ENCODE measurements at regions not wholly inside any gene's neighbourhood (a gene's known extent, or its start where the extent isn't known, plus 50 kb on each side); places are given as distances from the start of the nearest gene placed in this dataset.

GRCh38 chr7:1321411-1322239 lies 89.0 kb downstream of the UNCX start:
- DNase-seq: no peak

GRCh38 chr7:1322240-1323110 lies 89.8 kb downstream of the UNCX start:
- no peak for DNase-seq

- no peak for DNase-seq
These were observed 90.7 kb downstream of the UNCX start for GRCh38 chr7:1323178-1324027.

- DNase-seq: no peak
These were observed 91.6 kb downstream of the UNCX start for GRCh38 chr7:1324028-1324900.

- no peak for DNase-seq
These were observed 92.6 kb downstream of the UNCX start for GRCh38 chr7:1325246-1325645.

- DNase-seq: no peak
These were observed 93.2 kb downstream of the UNCX start for GRCh38 chr7:1325646-1326510.

GRCh38 chr7:1326511-1326785 lies 93.8 kb downstream of the UNCX start:
- DNase-seq: no peak

GRCh38 chr7:1329261-1329660 lies 96.6 kb downstream of the UNCX start:
- DNase-seq: no peak

- no peak for DNase-seq
These were observed 97.5 kb downstream of the UNCX start for GRCh38 chr7:1329966-1330800.

GRCh38 chr7:1330801-1331425 lies 98.2 kb downstream of the UNCX start:
- DNase-seq: no peak

GRCh38 chr7:1331561-1332467 lies 99.1 kb downstream of the UNCX start:
- no peak for DNase-seq

GRCh38 chr7:1336509-1336908 lies 103.8 kb downstream of the UNCX start:
- no peak for DNase-seq

GRCh38 chr7:1339611-1340010 lies 106.9 kb downstream of the UNCX start:
- no peak for DNase-seq

- DNase-seq: no peak
These were observed 107.4 kb downstream of the UNCX start for GRCh38 chr7:1340031-1340430.

GRCh38 chr7:1340461-1341360 lies 108.0 kb downstream of the UNCX start:
- DNase-seq: no peak

GRCh38 chr7:1341361-1342089 lies 108.9 kb downstream of the UNCX start:
- no peak for DNase-seq

- DNase-seq: no peak
These were observed 109.5 kb downstream of the UNCX start for GRCh38 chr7:1342090-1342640.
